ENCODE measurements at regions not wholly inside any gene's neighbourhood (a gene's known extent, or its start where the extent isn't known, plus 50 kb on each side); places are given as distances from the start of the nearest gene placed in this dataset.

GRCh38 chr11:134906356-134906955 lies 494.4 kb upstream of the B3GAT1 start:
- no peak overlapping the region for H4K5ac ChIP-seq (ENCODE audit: insufficient read length, low read depth, low read length)
- H3K23me2 ChIP-seq (ENCODE audit: insufficient read length, low read depth, low read length, poor library complexity, severe bottlenecking), result no peaks in the 10 kb centered on the region
- H2AFZ ChIP-seq (ENCODE audit: low read length), result no peak overlapping the region
- H3K27ac Mint-ChIP-seq, result peak overlapping the region in 1 of 3 experiments; percentile 1; a peak in 1 of 7 replicates
- no CpG with 5 or more reads among the region's 19 CpGs for WGBS (ENCODE audit: extremely low coverage, insufficient read length, low lambda C conversion rate)
- H3K36me3 Mint-ChIP-seq (ENCODE audit: insufficient read depth in 1 of 3, low read depth in 3 of 3), result no peaks in the 10 kb centered on the region
- H3K79me2 ChIP-seq (ENCODE audit: insufficient read depth, low read length), result no peaks in the 10 kb centered on the region
- H3K9ac ChIP-seq (ENCODE audit: extremely low read depth, insufficient read length, low read length), result no peak overlapping the region
- H3K4me1 ChIP-seq (ENCODE audit: insufficient read depth, low read length), result no peaks in the 10 kb centered on the region
- no peak overlapping the region for H4K8ac ChIP-seq (replicated peaks; ENCODE audit: insufficient read length, low read depth, low read length)
- H3K4ac ChIP-seq (ENCODE audit: low read depth, low read length), result no peak overlapping the region
- H3K23ac ChIP-seq (ENCODE audit: insufficient read length, low read depth, low read length), result no peak overlapping the region
- DNase-seq, result no peak
- no peak overlapping the region for H2BK12ac ChIP-seq (ENCODE audit: insufficient read length, low read depth, low read length)
- H4K20me1 ChIP-seq (ENCODE audit: control insufficient read depth, insufficient read depth, insufficient read length), result no peaks in the 10 kb centered on the region
- no peak overlapping the region for H2AK5ac ChIP-seq (ENCODE audit: insufficient read length, low read length)
- H3K27me3 ChIP-seq (ENCODE audit: insufficient read depth, low read length), result no peaks in the 10 kb centered on the region; the same call in 1 of the 2 replicates
- TF ChIP-seq CTCF (conservative IDR thresholded peaks at IDR 0.05), result no peak
- H3K9me3 ChIP-seq (ENCODE audit: control insufficient read depth, low read depth, low read length), result no peaks in the 10 kb centered on the region
- H2BK120ac ChIP-seq (ENCODE audit: low read depth, low read length, poor library complexity, severe bottlenecking), result no peak overlapping the region
- H3K79me1 ChIP-seq (ENCODE audit: insufficient read depth, low read depth, low read length, poor library complexity, severe bottlenecking), result no peaks in the 10 kb centered on the region
- no peak overlapping the region for H3T11ph ChIP-seq (ENCODE audit: low read length)
- no peak overlapping the region for H3K4me3 Mint-ChIP-seq
- H2BK5ac ChIP-seq (ENCODE audit: insufficient read length, low read length), result no peak overlapping the region
- H3K4me1 Mint-ChIP-seq, result peaks cover 9 to 13% of the 10 kb centered on the region in 2 experiments
- no peak overlapping the region for H3K14ac ChIP-seq (ENCODE audit: insufficient read depth, low read length)
- no peak overlapping the region for H3K56ac ChIP-seq (ENCODE audit: insufficient read length, low read depth, low read length)
- peaks cover 16% of the 10 kb centered on the region for H3K27me3 Mint-ChIP-seq (ENCODE audit: low read depth)
- no peak overlapping the region for H2BK20ac ChIP-seq (ENCODE audit: low read depth, low read length, poor library complexity, severe bottlenecking)
- no peak overlapping the region for H3K27ac ChIP-seq (ENCODE audit: insufficient read length, low read depth, low read length)
- H3K18ac ChIP-seq (ENCODE audit: insufficient read length, low read depth, low read length), result no peak overlapping the region
- H3K9me3 Mint-ChIP-seq, result no peaks in the 10 kb centered on the region
- no peak overlapping the region for H3K4me2 ChIP-seq (ENCODE audit: insufficient read depth, insufficient read length, low read length)
- no peak overlapping the region for H4K91ac ChIP-seq (ENCODE audit: insufficient read length, low read depth, low read length)
- H2BK15ac ChIP-seq (ENCODE audit: low read depth, low read length), result no peak overlapping the region
